Effector memory CD4-positive, alpha-beta T cell (primary cell): ENCODE measurements at regions not wholly inside any gene's neighbourhood (a gene's known extent, or its start where the extent isn't known, plus 50 kb on each side); places are given as distances from the start of the nearest gene placed in this dataset.

Source experiments
- DNase-seq, 3 donors: peaks; one replicate each; pipeline ENCODE4 v3.0.0-alpha.2; 2020
- H3K27ac ChIP-seq: 2 replicates; pipeline ENCODE4 v1.7.0; 2013; ENCODE audit warnings: mild to moderate bottlenecking, low read length, moderate library complexity; ENCODE audit not compliant: insufficient read depth, poor library complexity, severe bottlenecking
- H3K27me3 ChIP-seq: replicated peaks from 2 replicates; pipeline ENCODE4 v1.7.0; 2013; ENCODE audit warnings: mild to moderate bottlenecking, low read length; ENCODE audit not compliant: insufficient read depth, control insufficient read depth, poor library complexity, severe bottlenecking
- H3K36me3 ChIP-seq: 2 replicates; pipeline ENCODE4 v1.7.0; 2013; ENCODE audit warnings: mild to moderate bottlenecking, low read length, moderate library complexity; ENCODE audit not compliant: control insufficient read depth, insufficient read depth
- H3K4me1 ChIP-seq: 2 replicates; pipeline ENCODE4 v1.7.0; 2013; ENCODE audit warnings: low read length, mild to moderate bottlenecking; ENCODE audit not compliant: control insufficient read depth, insufficient read depth, poor library complexity, severe bottlenecking
- H3K4me3 ChIP-seq: 2 replicates; pipeline ENCODE4 v1.7.0; 2013; ENCODE audit warnings: low read length, low read depth, mild to moderate bottlenecking; ENCODE audit not compliant: insufficient read depth, poor library complexity, severe bottlenecking
- H3K9me3 ChIP-seq: 2 replicates; pipeline ENCODE4 v1.7.0; 2013; ENCODE audit warnings: mild to moderate bottlenecking, low read length, moderate library complexity; ENCODE audit not compliant: control insufficient read depth

DNA sequence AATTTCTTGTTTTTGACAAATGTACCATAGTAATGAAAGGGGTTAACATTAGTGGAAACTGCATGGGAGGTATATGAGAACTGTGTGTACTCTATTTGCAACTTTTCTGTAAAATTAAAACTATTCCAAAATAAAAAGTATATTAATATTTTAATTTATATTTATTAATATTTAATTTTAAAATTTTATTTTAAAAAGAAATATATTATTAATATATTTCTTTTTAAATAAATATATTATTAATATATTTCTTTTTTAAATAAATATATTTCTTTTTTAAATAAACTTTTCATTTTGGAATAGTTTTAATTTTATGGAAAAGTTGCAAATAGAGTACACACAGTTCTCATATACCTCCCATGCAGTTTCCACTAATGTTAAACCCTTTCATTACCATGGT, 101.1 kb upstream of the SLC7A1 start:
- Histone ChIP-seq H3K27me3 (no peaks in the 10 kb centered on the region), H3K4me1 (no peaks in the 10 kb centered on the region), H3K9me3 (no peaks in the 10 kb centered on the region), H3K36me3 (no peaks in the 10 kb centered on the region), H3K4me3 (no peak overlapping the region), H3K27ac (no peak overlapping the region)
- no peak for DNase-seq

DNA sequence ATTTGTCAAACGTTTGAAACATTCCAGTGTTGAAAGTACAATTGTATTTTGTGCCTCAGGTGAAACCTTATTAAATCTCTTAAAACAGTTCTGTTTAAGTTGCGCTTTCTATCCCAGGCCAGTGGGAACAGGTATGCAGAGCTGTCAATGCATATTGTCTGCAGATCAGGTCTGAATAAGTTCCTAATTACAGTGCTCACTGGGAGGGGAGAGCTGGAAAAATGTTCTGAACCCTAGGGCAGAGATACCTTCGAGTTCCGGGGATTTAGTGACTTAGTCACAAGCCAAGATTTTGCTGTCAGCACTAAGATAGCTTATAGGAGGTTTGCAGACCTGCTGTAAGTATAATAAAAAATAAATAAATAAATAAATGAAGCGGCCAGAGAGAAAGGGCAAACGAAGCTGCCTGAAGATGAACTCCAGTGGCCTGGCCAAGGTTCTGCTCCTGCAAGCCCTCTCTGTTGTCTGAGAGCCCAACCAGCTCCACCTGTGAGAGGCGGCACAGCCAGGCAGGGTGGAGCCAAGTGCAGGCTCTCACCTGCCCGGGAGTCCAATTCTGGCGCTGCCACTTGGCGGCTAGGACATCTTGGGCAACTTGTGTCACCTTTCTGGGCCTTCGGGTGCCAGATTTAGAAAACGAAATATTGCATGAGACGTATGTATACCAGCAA, 97.9 kb upstream of the SLC7A1 start:
- H3K27me3 ChIP-seq = no peaks in the 10 kb centered on the region
- no peaks in the 10 kb centered on the region for H3K36me3 ChIP-seq
- no peaks in the 10 kb centered on the region for H3K4me1 ChIP-seq
- DNase-seq = no peak
- no peak overlapping the region for H3K4me3 ChIP-seq
- H3K27ac ChIP-seq = no peak overlapping the region
- H3K9me3 ChIP-seq = no peaks in the 10 kb centered on the region

DNA sequence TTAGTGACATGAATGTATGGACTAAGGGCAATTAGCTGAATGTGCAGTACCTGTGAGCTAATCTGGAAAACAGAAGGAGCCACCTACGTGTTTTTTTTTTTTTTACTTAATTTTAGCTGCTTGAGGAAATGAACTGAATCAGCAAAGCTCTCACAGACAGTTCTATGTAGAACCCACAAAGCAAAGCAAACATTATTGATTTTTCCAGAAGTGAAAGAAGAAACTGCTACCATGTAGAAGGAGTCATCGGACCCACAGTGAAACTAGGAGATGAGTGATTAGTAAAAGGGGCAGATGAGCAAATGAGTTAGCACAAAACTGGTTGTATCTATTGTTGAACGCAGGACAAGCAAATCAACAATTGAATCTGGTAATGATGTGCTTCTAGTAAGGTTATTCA, 94.1 kb upstream of the SLC7A1 start:
- Histone ChIP-seq H3K4me3 (no peak overlapping the region), H3K4me1 (no peaks in the 10 kb centered on the region), H3K9me3 (no peaks in the 10 kb centered on the region), H3K36me3 (no peaks in the 10 kb centered on the region), H3K27me3 (no peaks in the 10 kb centered on the region), H3K27ac (no peak overlapping the region)
- DNase-seq = no peak

DNA sequence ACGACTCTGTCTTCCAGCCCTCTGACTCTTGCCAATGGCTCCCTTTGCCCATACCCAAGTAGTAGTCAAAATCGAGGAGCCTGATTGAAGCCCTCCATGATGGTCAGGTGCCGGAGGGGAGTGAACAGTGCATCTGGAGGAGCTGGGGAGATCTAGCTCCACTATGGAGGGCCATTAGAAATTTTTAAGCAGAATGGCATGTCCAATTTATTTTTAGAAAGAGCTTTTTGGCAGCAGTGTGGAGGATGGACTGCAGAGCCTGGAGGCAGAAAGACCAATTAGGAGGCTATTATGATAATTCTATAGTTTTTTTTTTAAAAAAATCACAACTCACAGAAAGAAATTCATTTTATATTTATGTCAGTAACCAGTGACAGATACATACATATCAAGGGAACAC, 92.7 kb upstream of the SLC7A1 start:
- no peaks in the 10 kb centered on the region for H3K27me3 ChIP-seq
- no peak overlapping the region for H3K27ac ChIP-seq
- no peaks in the 10 kb centered on the region for H3K4me1 ChIP-seq
- DNase-seq = no peak
- no peak overlapping the region for H3K4me3 ChIP-seq
- no peaks in the 10 kb centered on the region for H3K9me3 ChIP-seq
- H3K36me3 ChIP-seq = no peaks in the 10 kb centered on the region

DNA sequence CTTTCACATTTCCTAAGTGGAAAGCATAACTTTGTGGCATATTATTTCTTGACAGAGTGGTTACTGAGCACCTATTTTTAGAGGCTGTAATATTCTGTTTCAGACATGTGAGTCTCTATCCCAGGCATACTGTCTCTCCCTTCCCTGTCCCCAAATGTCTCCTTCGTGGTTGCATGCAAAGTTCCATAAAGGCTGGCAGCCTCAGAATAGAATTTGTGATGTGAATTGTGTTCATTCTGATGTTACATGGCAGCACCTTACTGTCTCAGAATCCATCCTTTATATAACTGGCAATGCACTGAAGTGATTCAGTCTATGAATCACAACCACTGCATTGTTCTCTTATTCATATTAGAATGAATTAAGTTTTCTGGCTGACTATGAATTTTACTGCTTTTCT, 89.0 kb upstream of the SLC7A1 start:
- Histone ChIP-seq H3K36me3 (no peaks in the 10 kb centered on the region), H3K27me3 (no peaks in the 10 kb centered on the region), H3K4me3 (no peak overlapping the region), H3K4me1 (no peaks in the 10 kb centered on the region), H3K27ac (no peak overlapping the region), H3K9me3 (no peaks in the 10 kb centered on the region)
- DNase-seq = no peak

DNA sequence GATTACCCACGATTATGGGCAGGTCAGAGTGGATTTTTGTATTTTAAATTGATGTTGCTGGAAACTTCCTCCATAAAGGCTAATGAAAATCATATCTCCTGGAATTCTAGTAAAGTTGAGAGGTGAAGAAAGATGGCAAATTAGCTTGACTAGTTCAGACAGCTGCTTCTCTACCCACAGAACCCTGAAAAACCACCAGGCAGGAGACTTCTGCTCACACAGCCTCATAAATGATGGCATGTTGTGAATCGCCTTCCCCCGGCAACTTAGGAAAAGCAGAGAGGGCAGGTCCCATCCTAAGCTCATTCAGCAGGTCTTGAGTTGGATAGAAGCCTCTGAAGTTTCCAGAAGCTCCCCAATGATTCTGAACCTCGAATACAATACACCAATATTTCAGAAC, 87.6 kb upstream of the SLC7A1 start:
- Histone ChIP-seq H3K4me1 (no peaks in the 10 kb centered on the region), H3K27ac (no peak overlapping the region), H3K36me3 (no peaks in the 10 kb centered on the region), H3K4me3 (no peak overlapping the region), H3K9me3 (no peaks in the 10 kb centered on the region), H3K27me3 (no peaks in the 10 kb centered on the region)
- no peak for DNase-seq

DNA sequence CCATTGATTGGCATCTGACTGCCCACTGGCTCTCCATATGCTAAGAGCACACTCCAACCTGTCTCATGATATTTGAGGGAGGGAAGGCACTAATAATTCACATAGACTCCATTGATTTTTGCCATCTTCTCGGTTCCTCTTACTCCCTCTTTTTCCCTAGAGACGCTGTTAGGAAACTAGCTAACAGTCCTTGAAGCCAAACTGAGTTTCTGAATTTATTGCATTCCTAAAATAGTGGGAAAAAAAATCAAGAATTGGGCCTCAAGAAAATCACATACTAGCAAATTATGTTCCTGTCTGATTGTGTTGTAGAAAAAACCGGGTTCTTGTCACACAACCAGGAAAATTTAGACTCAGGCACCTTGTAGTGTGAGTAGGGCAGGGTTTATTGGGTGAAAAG, 86.4 kb upstream of the SLC7A1 start:
- no peaks in the 10 kb centered on the region for H3K27me3 ChIP-seq
- DNase-seq = no peak
- H3K9me3 ChIP-seq = no peaks in the 10 kb centered on the region
- no peaks in the 10 kb centered on the region for H3K36me3 ChIP-seq
- H3K27ac ChIP-seq = no peak overlapping the region
- no peak overlapping the region for H3K4me3 ChIP-seq
- no peaks in the 10 kb centered on the region for H3K4me1 ChIP-seq

DNA sequence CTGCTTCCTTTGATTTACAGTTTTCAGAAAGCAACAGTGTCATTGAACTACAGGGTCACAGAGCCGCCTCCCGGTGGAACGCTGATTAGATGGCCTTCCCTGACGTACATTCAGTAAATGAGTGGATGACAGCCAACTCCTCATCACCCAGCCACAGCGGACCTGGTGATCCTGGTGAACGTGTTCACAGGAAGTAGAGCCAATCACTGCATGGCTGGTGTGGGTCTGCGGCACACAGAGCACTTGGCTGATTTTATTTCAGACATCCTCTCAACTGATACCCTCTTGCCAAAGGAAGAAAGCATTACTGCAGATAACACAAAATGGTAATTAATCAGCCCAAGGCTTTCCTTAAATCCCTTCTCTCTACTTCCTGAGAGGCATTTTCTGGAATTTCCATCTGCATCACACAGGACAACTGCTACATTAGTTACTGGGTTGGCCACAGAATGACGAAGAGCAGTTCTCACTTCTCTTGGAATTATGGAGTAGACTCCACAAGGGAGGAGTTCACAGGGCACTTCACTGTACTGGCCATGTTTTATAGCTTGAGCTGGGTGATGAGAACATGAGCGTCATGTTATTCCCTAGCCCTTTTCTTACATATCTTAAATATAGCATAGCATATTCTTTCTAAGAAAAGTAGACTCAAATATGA, 84.0 kb upstream of the SLC7A1 start:
- H3K27me3 ChIP-seq = no peaks in the 10 kb centered on the region
- DNase-seq = no peak

DNA sequence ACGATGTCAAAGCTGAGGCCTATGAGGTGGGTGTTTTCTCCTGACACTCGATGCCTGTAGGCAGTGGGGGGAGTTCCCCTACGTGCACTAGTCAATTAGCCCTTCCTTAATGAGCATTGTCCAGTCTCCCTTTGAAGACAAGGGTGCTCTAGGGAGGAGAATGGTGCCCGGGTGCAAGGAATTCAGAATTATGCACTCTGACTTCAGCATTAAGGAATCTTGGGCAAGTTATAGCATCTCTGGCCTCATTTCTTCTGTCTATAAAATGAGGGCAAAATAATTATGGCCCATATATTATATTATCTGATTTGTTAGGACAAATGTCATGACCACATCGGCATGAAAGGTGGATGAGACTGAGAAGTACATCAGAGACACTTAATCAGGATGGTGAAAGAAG, 82.1 kb upstream of the SLC7A1 start:
- H3K27ac ChIP-seq = no peak overlapping the region
- H3K36me3 ChIP-seq = no peaks in the 10 kb centered on the region
- H3K4me1 ChIP-seq = no peaks in the 10 kb centered on the region
- no peaks in the 10 kb centered on the region for H3K9me3 ChIP-seq
- H3K4me3 ChIP-seq = no peak overlapping the region
- DNase-seq = no peak
- H3K27me3 ChIP-seq = no peaks in the 10 kb centered on the region

More for the DNA sequence above, 84.0 kb upstream of the SLC7A1 start:
- H3K27ac ChIP-seq = no peak overlapping the region
- no peaks in the 10 kb centered on the region for H3K9me3 ChIP-seq
- H3K4me3 ChIP-seq = no peak overlapping the region
- no peaks in the 10 kb centered on the region for H3K4me1 ChIP-seq
- H3K36me3 ChIP-seq = no peaks in the 10 kb centered on the region

DNA sequence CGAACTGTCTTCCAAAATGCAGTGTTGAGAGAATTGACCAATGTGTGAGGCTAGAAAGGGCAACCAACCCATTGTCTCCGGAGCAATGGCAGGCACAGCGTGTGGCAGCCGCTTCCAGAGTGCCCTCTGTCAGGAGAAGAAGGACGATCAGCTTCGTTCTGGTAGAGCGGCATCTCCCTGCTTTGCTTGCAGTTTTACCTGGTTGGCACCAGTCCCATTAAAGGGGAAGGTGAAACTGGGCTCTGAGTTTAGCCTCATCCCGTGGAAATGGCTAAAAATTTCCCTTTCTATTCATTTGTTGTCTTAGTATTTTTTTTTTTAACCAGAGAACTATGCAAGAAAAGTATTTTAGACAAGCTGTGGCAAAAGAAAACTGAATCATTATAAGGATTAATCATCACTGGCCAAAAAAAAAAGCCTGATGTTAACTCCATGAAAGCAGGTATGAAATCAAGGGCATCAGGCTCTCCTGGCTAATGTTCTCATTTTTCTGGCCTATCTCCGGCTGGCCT, 81.5 kb upstream of the SLC7A1 start:
- Histone ChIP-seq H3K36me3 (no peaks in the 10 kb centered on the region), H3K9me3 (no peaks in the 10 kb centered on the region), H3K27ac (no peak overlapping the region), H3K27me3 (no peaks in the 10 kb centered on the region), H3K4me1 (no peaks in the 10 kb centered on the region), H3K4me3 (no peak overlapping the region)
- no peak for DNase-seq
